GM12874 (cell line): ENCODE measurements at regions not wholly inside any gene's neighbourhood (a gene's known extent, or its start where the extent isn't known, plus 50 kb on each side); places are given as distances from the start of the nearest gene placed in this dataset.

Experiments used
- CTCF ChIP-seq: IDR thresholded peaks from 2 replicates; pipeline ENCODE4 v1.5.1; 2011; ENCODE audit warnings: low read depth, mild to moderate bottlenecking, control low read depth, low read length, moderate library complexity; ENCODE audit not compliant: insufficient read depth

GRCh38 chr1:4268262-4268888 lies 368.3 kb upstream of the C1orf174 start:
- TF ChIP-seq CTCF = no peak

- TF ChIP-seq CTCF = no peak
Observed at GRCh38 chr1:4268889-4269284, 368.8 kb upstream of the C1orf174 start.

GRCh38 chr1:4269330-4269729 lies 369.3 kb upstream of the C1orf174 start:
- TF ChIP-seq CTCF = no peak

GRCh38 chr1:4269952-4270570 lies 370.0 kb upstream of the C1orf174 start:
- no peak for TF ChIP-seq CTCF

- TF ChIP-seq CTCF = no peak
Observed at GRCh38 chr1:4270651-4271337, 370.7 kb upstream of the C1orf174 start.

GRCh38 chr1:4271338-4271998 lies 371.4 kb upstream of the C1orf174 start:
- TF ChIP-seq CTCF = no peak

GRCh38 chr1:4272568-4272967 lies 372.5 kb upstream of the C1orf174 start:
- no peak for TF ChIP-seq CTCF
